Esophagus muscularis mucosa (tissue), 4 donors: ENCODE measurements at regions not wholly inside any gene's neighbourhood (a gene's known extent, or its start where the extent isn't known, plus 50 kb on each side); places are given as distances from the start of the nearest gene placed in this dataset.
"Not testable (repeated sequence)": the region's sequence is repeated elsewhere in the genome, so short reads cannot be mapped to it uniquely, and the experiment has no call there.

ENCODE experiments used
- EP300 ChIP-seq: sonication (generic); formaldehyde crosslinking; IDR thresholded peaks from one replicate; pipeline ENCODE4 v1.6.1; 2017; ENCODE audit warnings: antibody characterized with exemption
- POLR2A ChIP-seq: fragments of 450-650 bp; IDR thresholded peaks from one replicate; pipeline ENCODE4 v1.6.1; 2017; ENCODE audit warnings: antibody characterized with exemption, moderate library complexity, mild to moderate bottlenecking, low read depth
- POLR2AphosphoS5 ChIP-seq, 2 donors: sonication (generic); formaldehyde crosslinking; IDR thresholded peaks; one replicate each; pipeline ENCODE4 v1.6.1; 2017; ENCODE audit warnings: antibody characterized with exemption in 2 of 2
- TF ChIP-seq, protein P1 (sequence below), 3 experiments: fragments of 200-600 bp in 2 of 3; fragments of 450-650 bp in 1 of 3; sonication (generic) in 2 of 3; IDR thresholded peaks; one replicate each; pipeline ENCODE4 v1.5.1; 2017 to 2019; ENCODE audit warnings: antibody characterized with exemption in 3 of 3, mild to moderate bottlenecking in 2 of 3, moderate library complexity in 1 of 3

DNA sequence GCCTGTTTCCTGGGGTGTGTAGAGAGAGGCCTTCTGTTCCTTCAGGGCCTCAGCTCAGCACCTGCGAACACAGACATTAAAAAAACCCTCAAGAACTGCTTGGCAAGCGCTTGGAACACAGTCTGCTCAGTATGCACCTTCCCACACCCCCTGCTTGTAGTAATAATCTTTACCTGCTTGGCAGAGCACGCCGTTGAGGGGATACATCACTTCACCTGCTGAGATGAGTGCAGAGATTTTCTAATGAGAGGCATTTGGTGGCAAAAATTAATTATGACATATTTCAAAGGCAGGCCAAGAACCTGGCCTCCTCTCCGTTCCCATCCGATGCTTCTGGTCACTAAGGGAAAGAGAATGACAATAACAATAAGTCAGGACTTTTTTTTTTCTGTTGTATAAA, 93.4 kb upstream of the DPP6 start:
- TF ChIP-seq POLR2A; EP300; POLR2AphosphoS5 (IDR thresholded peaks at IDR 0.05): not testable (repeated sequence)
- TF ChIP-seq, protein P1, sequence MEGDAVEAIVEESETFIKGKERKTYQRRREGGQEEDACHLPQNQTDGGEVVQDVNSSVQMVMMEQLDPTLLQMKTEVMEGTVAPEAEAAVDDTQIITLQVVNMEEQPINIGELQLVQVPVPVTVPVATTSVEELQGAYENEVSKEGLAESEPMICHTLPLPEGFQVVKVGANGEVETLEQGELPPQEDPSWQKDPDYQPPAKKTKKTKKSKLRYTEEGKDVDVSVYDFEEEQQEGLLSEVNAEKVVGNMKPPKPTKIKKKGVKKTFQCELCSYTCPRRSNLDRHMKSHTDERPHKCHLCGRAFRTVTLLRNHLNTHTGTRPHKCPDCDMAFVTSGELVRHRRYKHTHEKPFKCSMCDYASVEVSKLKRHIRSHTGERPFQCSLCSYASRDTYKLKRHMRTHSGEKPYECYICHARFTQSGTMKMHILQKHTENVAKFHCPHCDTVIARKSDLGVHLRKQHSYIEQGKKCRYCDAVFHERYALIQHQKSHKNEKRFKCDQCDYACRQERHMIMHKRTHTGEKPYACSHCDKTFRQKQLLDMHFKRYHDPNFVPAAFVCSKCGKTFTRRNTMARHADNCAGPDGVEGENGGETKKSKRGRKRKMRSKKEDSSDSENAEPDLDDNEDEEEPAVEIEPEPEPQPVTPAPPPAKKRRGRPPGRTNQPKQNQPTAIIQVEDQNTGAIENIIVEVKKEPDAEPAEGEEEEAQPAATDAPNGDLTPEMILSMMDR (IDR thresholded peaks at IDR 0.05) = not testable (repeated sequence)
